ENCODE measurements at regions not wholly inside any gene's neighbourhood (a gene's known extent, or its start where the extent isn't known, plus 50 kb on each side); places are given as distances from the start of the nearest gene placed in this dataset.

DNA sequence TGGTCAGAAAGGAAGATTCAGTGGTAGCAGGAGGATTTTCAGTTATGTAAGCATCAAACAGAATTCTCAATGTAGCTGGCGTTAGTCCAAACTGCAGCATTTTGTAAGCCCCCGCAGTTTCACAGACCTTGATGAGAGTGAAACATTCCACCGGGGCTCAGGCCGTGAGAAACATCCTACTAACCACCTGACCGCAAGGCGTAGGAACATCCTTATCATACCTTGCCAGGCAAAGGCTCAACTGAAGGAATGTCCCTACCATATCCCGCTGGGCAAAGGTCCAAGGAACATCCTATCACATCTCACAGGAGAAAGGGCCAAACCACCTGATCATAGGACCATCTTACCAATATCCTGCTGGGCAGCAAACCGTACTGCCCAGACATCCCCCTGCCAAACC, 624.8 kb upstream of the TMEM132C start:
- Histone ChIP-seq H3K36me3 (ENCODE audit: low read depth) (no peaks in the 10 kb centered on the region), H3K4me3 (ENCODE audit: severe bottlenecking) (no peak overlapping the region), H3K27me3 (ENCODE audit: insufficient read depth, poor library complexity, severe bottlenecking) (no peaks in the 10 kb centered on the region), H3K4me1 (ENCODE audit: insufficient read depth, poor library complexity, severe bottlenecking) (no peaks in the 10 kb centered on the region), H3K27ac (ENCODE audit: poor library complexity, severe bottlenecking) (no peak overlapping the region), H3K9me3 (ENCODE audit: severe bottlenecking) (no peaks in the 10 kb centered on the region)
- no peak for ATAC-seq (ENCODE audit: low read depth)
- TF ChIP-seq, protein P1, sequence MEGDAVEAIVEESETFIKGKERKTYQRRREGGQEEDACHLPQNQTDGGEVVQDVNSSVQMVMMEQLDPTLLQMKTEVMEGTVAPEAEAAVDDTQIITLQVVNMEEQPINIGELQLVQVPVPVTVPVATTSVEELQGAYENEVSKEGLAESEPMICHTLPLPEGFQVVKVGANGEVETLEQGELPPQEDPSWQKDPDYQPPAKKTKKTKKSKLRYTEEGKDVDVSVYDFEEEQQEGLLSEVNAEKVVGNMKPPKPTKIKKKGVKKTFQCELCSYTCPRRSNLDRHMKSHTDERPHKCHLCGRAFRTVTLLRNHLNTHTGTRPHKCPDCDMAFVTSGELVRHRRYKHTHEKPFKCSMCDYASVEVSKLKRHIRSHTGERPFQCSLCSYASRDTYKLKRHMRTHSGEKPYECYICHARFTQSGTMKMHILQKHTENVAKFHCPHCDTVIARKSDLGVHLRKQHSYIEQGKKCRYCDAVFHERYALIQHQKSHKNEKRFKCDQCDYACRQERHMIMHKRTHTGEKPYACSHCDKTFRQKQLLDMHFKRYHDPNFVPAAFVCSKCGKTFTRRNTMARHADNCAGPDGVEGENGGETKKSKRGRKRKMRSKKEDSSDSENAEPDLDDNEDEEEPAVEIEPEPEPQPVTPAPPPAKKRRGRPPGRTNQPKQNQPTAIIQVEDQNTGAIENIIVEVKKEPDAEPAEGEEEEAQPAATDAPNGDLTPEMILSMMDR (IDR thresholded peaks at IDR 0.05; ENCODE audit: poor library complexity, severe bottlenecking) = no peak
- no peak for DNase-seq (ENCODE audit: low spot score)

DNA sequence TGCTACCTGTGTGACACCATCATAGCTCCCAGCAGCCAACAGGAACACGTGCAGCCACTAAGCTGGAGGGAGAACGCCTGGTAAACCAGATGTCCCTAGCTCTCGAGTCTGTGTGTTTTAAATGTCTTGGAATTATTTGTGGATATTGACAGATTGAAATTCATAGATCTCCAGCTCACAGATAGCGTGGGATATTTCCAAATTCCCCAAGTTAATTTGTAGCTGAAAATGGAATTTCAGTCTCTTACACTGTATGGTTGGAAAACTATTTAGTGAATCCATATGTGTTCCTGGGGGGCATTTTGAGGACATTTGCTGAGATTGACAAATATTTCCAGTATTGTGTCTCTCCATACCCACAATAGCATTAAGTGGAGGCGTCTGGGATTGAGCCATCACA, 618.6 kb upstream of the TMEM132C start:
- Histone ChIP-seq H3K4me3 (ENCODE audit: severe bottlenecking) (no peak overlapping the region), H3K27me3 (ENCODE audit: insufficient read depth, poor library complexity, severe bottlenecking) (no peaks in the 10 kb centered on the region), H3K27ac (ENCODE audit: poor library complexity, severe bottlenecking) (no peak overlapping the region), H3K36me3 (ENCODE audit: low read depth) (no peaks in the 10 kb centered on the region), H3K9me3 (ENCODE audit: severe bottlenecking) (no peaks in the 10 kb centered on the region), H3K4me1 (ENCODE audit: insufficient read depth, poor library complexity, severe bottlenecking) (no peaks in the 10 kb centered on the region)
- TF ChIP-seq, protein P1 (IDR thresholded peaks at IDR 0.05; ENCODE audit: poor library complexity, severe bottlenecking) = no peak
- no peak for ATAC-seq (ENCODE audit: low read depth)
- no peak for DNase-seq (ENCODE audit: low spot score)

DNA sequence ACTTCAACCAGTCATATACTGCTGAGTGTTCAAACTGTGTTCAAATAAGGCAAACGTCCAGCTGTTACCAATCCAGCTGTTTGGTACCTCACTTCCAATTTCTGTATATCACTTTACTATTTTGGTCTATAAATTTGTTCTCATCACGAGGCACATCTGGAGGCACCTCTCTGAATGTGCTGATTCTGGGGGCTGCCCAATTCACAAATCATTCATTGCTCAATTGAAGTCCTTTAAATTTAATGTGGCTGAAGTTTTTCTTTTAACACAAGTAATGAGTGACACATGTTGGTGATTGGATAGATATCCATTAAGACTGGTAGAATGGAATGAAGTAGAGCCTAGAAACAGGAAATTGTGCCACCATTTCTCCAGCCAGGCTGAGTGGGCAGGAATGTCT, 617.0 kb upstream of the TMEM132C start:
- no peaks in the 10 kb centered on the region for H3K27me3 ChIP-seq (ENCODE audit: insufficient read depth, poor library complexity, severe bottlenecking)
- H3K27ac ChIP-seq (ENCODE audit: poor library complexity, severe bottlenecking) = no peak overlapping the region
- DNase-seq (ENCODE audit: low spot score) (no peak), ATAC-seq (ENCODE audit: low read depth) (no peak)
- H3K4me1 ChIP-seq (ENCODE audit: insufficient read depth, poor library complexity, severe bottlenecking) = no peaks in the 10 kb centered on the region
- H3K4me3 ChIP-seq (ENCODE audit: severe bottlenecking) = no peak overlapping the region
- TF ChIP-seq, protein P1 (IDR thresholded peaks at IDR 0.05; ENCODE audit: poor library complexity, severe bottlenecking) = no peak
- no peaks in the 10 kb centered on the region for H3K36me3 ChIP-seq (ENCODE audit: low read depth)
- no peaks in the 10 kb centered on the region for H3K9me3 ChIP-seq (ENCODE audit: severe bottlenecking)

DNA sequence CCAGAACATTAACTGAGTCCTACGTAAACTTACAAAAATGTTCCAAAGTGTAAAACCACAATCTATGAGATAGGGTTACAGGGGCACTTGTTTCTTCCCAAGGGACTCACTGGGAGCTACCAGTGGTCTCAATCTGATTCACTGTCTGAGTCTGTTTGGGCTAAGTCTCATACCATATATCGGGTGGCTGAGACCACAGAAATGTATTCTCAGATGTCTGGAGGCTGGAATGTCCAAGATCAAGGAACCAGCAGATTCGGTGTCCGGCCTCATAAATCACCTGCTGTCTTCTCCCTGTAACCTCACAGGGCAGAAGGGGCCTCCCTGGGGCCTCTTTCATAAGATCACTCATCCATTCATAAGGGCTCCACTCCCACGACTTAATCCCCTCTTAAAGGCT, 616.3 kb upstream of the TMEM132C start:
- Histone ChIP-seq H3K36me3 (ENCODE audit: low read depth) (no peaks in the 10 kb centered on the region), H3K9me3 (ENCODE audit: severe bottlenecking) (no peaks in the 10 kb centered on the region), H3K27me3 (ENCODE audit: insufficient read depth, poor library complexity, severe bottlenecking) (no peaks in the 10 kb centered on the region), H3K4me1 (ENCODE audit: insufficient read depth, poor library complexity, severe bottlenecking) (no peaks in the 10 kb centered on the region), H3K4me3 (ENCODE audit: severe bottlenecking) (no peak overlapping the region), H3K27ac (ENCODE audit: poor library complexity, severe bottlenecking) (no peak overlapping the region)
- no peak for DNase-seq (ENCODE audit: low spot score)
- TF ChIP-seq, protein P1 (IDR thresholded peaks at IDR 0.05; ENCODE audit: poor library complexity, severe bottlenecking) = no peak
- ATAC-seq (ENCODE audit: low read depth) = no peak

DNA sequence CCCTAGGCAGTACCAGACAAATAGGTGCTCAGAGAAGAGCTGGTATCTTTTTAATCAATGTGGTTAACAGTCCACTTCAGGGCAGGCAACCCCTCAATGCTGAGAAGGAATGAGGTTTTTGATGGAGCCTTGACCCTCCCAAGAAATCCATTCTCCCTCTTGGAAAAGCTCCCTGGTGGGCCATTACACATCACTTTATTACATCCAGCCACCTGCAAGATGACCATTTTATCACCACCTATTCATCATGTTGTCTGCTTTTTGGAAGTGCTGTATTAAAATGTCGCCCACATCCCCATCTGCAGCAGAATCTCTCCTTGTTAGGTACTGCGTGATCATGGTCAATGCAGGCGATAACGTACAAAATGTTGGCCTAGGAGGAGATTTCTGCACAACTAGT, 614.7 kb upstream of the TMEM132C start:
- TF ChIP-seq, protein P1 (IDR thresholded peaks at IDR 0.05; ENCODE audit: poor library complexity, severe bottlenecking) = no peak
- ATAC-seq (ENCODE audit: low read depth) (no peak), DNase-seq (ENCODE audit: low spot score) (no peak)
- Histone ChIP-seq H3K9me3 (ENCODE audit: severe bottlenecking) (no peaks in the 10 kb centered on the region), H3K27ac (ENCODE audit: poor library complexity, severe bottlenecking) (no peak overlapping the region), H3K4me1 (ENCODE audit: insufficient read depth, poor library complexity, severe bottlenecking) (no peaks in the 10 kb centered on the region), H3K27me3 (ENCODE audit: insufficient read depth, poor library complexity, severe bottlenecking) (no peaks in the 10 kb centered on the region), H3K36me3 (ENCODE audit: low read depth) (no peaks in the 10 kb centered on the region), H3K4me3 (ENCODE audit: severe bottlenecking) (no peak overlapping the region)
